NB4 (cell line): ENCODE measurements at regions not wholly inside any gene's neighbourhood (a gene's known extent, or its start where the extent isn't known, plus 50 kb on each side); places are given as distances from the start of the nearest gene placed in this dataset.

Source experiments
- POLR2A ChIP-seq: IDR thresholded peaks from 2 replicates; pipeline ENCODE4 v1.6.1; 2011; ENCODE audit warnings: mild to moderate bottlenecking; ENCODE audit not compliant: insufficient read length; ENCODE audit errors: extremely low read depth
- TF ChIP-seq, protein P1 (sequence below): IDR thresholded peaks from one replicate; pipeline ENCODE4 v1.5.1; 2012; ENCODE audit warnings: low read depth, low read length

DNA sequence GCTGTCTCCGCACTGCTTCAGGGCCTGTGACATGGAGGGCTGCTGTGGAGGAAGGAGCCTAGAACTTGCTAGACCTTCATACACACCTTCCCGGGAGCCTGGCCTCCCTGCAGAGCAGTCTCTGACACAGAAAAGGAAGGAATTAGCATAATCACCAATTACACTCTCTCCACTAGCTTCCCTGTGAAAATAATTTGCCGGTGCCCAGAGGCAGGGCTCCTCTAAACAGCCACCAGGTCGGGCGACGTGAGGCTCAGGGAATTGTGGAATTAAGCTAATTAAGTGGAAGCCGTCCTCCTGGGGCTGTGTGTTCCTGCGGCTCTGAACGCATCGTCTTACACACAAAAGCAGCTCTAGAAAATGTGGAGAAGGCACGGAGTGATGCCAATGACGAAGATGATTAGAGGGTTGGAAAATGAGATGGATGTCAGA lies 82.6 kb downstream of the NENF start:
- TF ChIP-seq, protein P1, sequence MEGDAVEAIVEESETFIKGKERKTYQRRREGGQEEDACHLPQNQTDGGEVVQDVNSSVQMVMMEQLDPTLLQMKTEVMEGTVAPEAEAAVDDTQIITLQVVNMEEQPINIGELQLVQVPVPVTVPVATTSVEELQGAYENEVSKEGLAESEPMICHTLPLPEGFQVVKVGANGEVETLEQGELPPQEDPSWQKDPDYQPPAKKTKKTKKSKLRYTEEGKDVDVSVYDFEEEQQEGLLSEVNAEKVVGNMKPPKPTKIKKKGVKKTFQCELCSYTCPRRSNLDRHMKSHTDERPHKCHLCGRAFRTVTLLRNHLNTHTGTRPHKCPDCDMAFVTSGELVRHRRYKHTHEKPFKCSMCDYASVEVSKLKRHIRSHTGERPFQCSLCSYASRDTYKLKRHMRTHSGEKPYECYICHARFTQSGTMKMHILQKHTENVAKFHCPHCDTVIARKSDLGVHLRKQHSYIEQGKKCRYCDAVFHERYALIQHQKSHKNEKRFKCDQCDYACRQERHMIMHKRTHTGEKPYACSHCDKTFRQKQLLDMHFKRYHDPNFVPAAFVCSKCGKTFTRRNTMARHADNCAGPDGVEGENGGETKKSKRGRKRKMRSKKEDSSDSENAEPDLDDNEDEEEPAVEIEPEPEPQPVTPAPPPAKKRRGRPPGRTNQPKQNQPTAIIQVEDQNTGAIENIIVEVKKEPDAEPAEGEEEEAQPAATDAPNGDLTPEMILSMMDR: no peak
- TF ChIP-seq POLR2A: no peak
